Esophagus muscularis mucosa (tissue), 4 donors: ENCODE measurements at regions not wholly inside any gene's neighbourhood (a gene's known extent, or its start where the extent isn't known, plus 50 kb on each side); places are given as distances from the start of the nearest gene placed in this dataset.

ENCODE experiments used
- DNase-seq: peaks from one replicate; pipeline ENCODE4 v3.0.0-alpha.2; 2017; ENCODE audit errors: extremely low spot score
- H3K27ac ChIP-seq, 4 donors: fragments of 200-600 bp; sonication (generic); replicated peaks in 1 of 4; 1 replicate in 3 of 4; 2 replicates in 1 of 4; pipeline ENCODE4 v1.5.1; 2016 to 2019; ENCODE audit warnings: mild to moderate bottlenecking in 1 of 4
- H3K27me3 ChIP-seq, 4 donors: fragments of 200-600 bp; sonication (generic); one replicate each; pipeline versions ENCODE4 v1.5.1 to v1.6.0; 2016 to 2019
- H3K36me3 ChIP-seq, 4 donors: fragments of 200-600 bp; sonication (generic); one replicate each; pipeline ENCODE4 v1.5.1; 2016 to 2019
- H3K4me1 ChIP-seq, 4 donors: fragments of 200-600 bp; sonication (generic); one replicate each; pipeline ENCODE4 v1.5.1; 2016 to 2019
- H3K4me3 ChIP-seq, 4 donors: fragments of 200-600 bp; sonication (generic); 1 replicate in 2 of 4; 2 replicates in 2 of 4; pipeline ENCODE4 v1.5.1; 2016 to 2019; ENCODE audit warnings: mild to moderate bottlenecking in 4 of 4, moderate library complexity in 1 of 4
- H3K9me3 ChIP-seq, 4 donors: fragments of 200-600 bp; sonication (generic); 1 replicate in 3 of 4; 2 replicates in 1 of 4; pipeline ENCODE4 v1.5.1; 2016 to 2019
- EP300 ChIP-seq: sonication (generic); formaldehyde crosslinking; IDR thresholded peaks from one replicate; pipeline ENCODE4 v1.6.1; 2017; ENCODE audit warnings: antibody characterized with exemption
- POLR2A ChIP-seq: fragments of 450-650 bp; IDR thresholded peaks from one replicate; pipeline ENCODE4 v1.6.1; 2017; ENCODE audit warnings: antibody characterized with exemption, moderate library complexity, mild to moderate bottlenecking, low read depth
- POLR2AphosphoS5 ChIP-seq, 2 donors: sonication (generic); formaldehyde crosslinking; IDR thresholded peaks; one replicate each; pipeline ENCODE4 v1.6.1; 2017; ENCODE audit warnings: antibody characterized with exemption in 2 of 2
- whole genome bisulfite sequencing: methylation state at CpG from one replicate; pipeline ENCODE4 v1.1.5; 2018; 5-methylcytosine and 5-hydroxymethylcytosine counted together
- intact Hi-C: fragments of 100-400 bp; cut with DNase I; formaldehyde crosslinking; loops from one replicate; pipeline ENCODE4 v1.15.1; 2023
- TF ChIP-seq, protein P1 (sequence below), 3 experiments: fragments of 200-600 bp in 2 of 3; fragments of 450-650 bp in 1 of 3; sonication (generic) in 2 of 3; IDR thresholded peaks; one replicate each; pipeline ENCODE4 v1.5.1; 2017 to 2019; ENCODE audit warnings: antibody characterized with exemption in 3 of 3, mild to moderate bottlenecking in 2 of 3, moderate library complexity in 1 of 3

- H3K36me3 ChIP-seq, result no peaks in the 10 kb centered on the region
- peaks cover 0 to 8% (median 0%) of the 10 kb centered on the region in 4 donors for H3K9me3 ChIP-seq
- 92% methylated on average over 4 of the region's 4 CpGs for WGBS
- no peaks in the 10 kb centered on the region for H3K4me1 ChIP-seq
- no peak for TF ChIP-seq POLR2A
- H3K4me3 ChIP-seq, result no peak overlapping the region
- intact Hi-C loops, result no loop called here
- no peaks in the 10 kb centered on the region for H3K27me3 ChIP-seq
- no peak overlapping the region for H3K27ac ChIP-seq
- DNase-seq, result no peak
These were observed 247.4 kb upstream of the HAND2 start for GRCh38 chr4:173777421-173777820.

- DNase-seq, result no peak
- intact Hi-C loops, result no loop called here
- Histone ChIP-seq H3K27ac (no peak overlapping the region), H3K4me1 (no peaks in the 10 kb centered on the region), H3K4me3 (no peak overlapping the region), H3K9me3 (no peaks in the 10 kb centered on the region), H3K27me3 (no peaks in the 10 kb centered on the region), H3K36me3 (no peaks in the 10 kb centered on the region)
- TF ChIP-seq, protein P1, sequence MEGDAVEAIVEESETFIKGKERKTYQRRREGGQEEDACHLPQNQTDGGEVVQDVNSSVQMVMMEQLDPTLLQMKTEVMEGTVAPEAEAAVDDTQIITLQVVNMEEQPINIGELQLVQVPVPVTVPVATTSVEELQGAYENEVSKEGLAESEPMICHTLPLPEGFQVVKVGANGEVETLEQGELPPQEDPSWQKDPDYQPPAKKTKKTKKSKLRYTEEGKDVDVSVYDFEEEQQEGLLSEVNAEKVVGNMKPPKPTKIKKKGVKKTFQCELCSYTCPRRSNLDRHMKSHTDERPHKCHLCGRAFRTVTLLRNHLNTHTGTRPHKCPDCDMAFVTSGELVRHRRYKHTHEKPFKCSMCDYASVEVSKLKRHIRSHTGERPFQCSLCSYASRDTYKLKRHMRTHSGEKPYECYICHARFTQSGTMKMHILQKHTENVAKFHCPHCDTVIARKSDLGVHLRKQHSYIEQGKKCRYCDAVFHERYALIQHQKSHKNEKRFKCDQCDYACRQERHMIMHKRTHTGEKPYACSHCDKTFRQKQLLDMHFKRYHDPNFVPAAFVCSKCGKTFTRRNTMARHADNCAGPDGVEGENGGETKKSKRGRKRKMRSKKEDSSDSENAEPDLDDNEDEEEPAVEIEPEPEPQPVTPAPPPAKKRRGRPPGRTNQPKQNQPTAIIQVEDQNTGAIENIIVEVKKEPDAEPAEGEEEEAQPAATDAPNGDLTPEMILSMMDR (IDR thresholded peaks at IDR 0.05), result no peak
- 100% methylated on average over 1 of the region's 1 CpG for WGBS
These were observed 239.5 kb upstream of the HAND2 start for GRCh38 chr4:173769568-173769967.

DNA sequence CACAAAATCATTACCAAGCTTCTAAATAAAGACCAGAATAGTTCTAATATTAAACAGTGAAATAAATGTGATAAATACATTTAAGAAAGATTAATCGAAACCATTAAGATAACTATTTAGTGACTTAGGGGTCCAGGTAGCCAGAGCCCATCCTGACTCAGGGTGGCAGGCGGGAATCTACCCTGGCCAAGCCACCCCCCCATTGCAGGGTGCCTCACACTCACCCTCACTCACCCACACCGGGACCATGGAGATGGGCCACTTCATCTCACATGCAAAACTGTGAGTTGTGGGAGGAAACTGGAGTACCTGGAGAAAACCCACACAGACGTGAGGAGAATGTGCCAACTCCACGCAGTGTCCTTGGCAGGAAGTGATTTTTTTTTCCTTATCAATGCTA, 237.6 kb upstream of the HAND2 start:
- no peaks in the 10 kb centered on the region for H3K27me3 ChIP-seq
- H3K9me3 ChIP-seq, result no peaks in the 10 kb centered on the region
- 84% methylated on average over 5 of the region's 5 CpGs for whole genome bisulfite sequencing
- H3K27ac ChIP-seq, result no peak overlapping the region
- intact Hi-C loops, result no loop called here
- DNase-seq, result no peak
- no peak overlapping the region for H3K4me3 ChIP-seq
- no peaks in the 10 kb centered on the region for H3K36me3 ChIP-seq
- TF ChIP-seq, protein P1 (IDR thresholded peaks at IDR 0.05), result no peak
- TF ChIP-seq POLR2AphosphoS5 (IDR thresholded peaks at IDR 0.05) (no peak), EP300 (no peak), POLR2A (no peak)
- H3K4me1 ChIP-seq, result no peaks in the 10 kb centered on the region

DNA sequence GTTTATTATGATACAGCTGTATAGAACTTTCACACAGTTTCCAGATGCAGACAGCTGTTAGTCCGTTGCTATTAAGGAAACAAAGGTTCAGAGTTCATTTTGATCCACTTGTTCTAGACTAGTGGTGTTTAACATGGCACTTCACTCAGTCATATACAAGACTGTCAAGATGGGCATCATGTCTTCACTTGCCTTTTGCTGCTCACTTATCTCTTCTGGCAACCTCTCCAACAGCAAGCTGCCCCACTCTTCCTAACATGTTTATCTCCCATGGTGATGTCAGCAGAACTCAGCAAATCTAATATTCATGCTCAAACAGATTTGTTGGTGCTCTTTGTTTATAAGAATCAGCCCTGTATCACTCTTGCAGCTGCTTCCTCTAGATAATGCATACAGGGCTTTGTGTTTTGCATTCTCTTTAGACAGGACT, 236.2 kb upstream of the HAND2 start:
- no peak for DNase-seq
- WGBS, result 36% methylated on average over 1 of the region's 1 CpG
- no peaks in the 10 kb centered on the region for H3K36me3 ChIP-seq
- H3K27ac ChIP-seq, result no peak overlapping the region
- H3K4me3 ChIP-seq, result no peak overlapping the region
- no peak for TF ChIP-seq POLR2AphosphoS5 (IDR thresholded peaks at IDR 0.05)
- TF ChIP-seq POLR2A, result no peak
- TF ChIP-seq, protein P1 (IDR thresholded peaks at IDR 0.05), result no peak
- TF ChIP-seq EP300, result no peak
- H3K4me1 ChIP-seq, result peaks cover 0 to 5% (median 1%) of the 10 kb centered on the region in 4 donors
- no peaks in the 10 kb centered on the region for H3K9me3 ChIP-seq
- H3K27me3 ChIP-seq, result no peaks in the 10 kb centered on the region
- intact Hi-C loops, result no loop called here

- intact Hi-C loops, result no loop called here
- H3K27me3 ChIP-seq, result no peaks in the 10 kb centered on the region
- peaks cover 0 to 5% (median 1%) of the 10 kb centered on the region in 4 donors for H3K4me1 ChIP-seq
- no peak overlapping the region for H3K4me3 ChIP-seq
- H3K9me3 ChIP-seq, result no peaks in the 10 kb centered on the region
- 82% methylated on average over 4 of the region's 4 CpGs for WGBS
- H3K36me3 ChIP-seq, result no peaks in the 10 kb centered on the region
- TF ChIP-seq EP300 (no peak), POLR2A (no peak)
- TF ChIP-seq, protein P1 (IDR thresholded peaks at IDR 0.05), result no peak
- no peak for DNase-seq
- H3K27ac ChIP-seq, result no peak overlapping the region
These were observed 235.7 kb upstream of the HAND2 start for GRCh38 chr4:173765751-173766150.
